ENCODE measurements at regions not wholly inside any gene's neighbourhood (a gene's known extent, or its start where the extent isn't known, plus 50 kb on each side); places are given as distances from the start of the nearest gene placed in this dataset.
"Not testable (repeated sequence)": the region's sequence is repeated elsewhere in the genome, so short reads cannot be mapped to it uniquely, and the experiment has no call there.

DNA sequence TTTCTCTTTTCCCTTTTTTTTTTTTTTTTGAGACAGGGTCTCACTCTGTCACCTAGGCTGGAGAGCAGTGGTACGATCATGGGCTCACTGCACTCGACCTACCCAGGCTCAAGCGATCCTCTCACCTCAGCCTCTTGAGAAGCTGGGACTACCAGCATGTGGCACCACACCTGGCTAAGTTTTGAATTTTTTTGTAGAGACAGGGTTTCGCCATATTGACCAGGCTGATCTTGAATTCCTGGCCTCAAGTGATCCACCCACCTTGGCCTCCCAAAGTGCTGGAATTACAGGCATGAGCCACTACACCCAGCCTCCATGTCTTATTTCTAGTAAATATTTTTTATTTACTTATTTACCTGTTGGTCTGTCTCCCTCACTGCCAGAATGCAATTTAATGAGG is 165.8 kb upstream of the KCTD7 start:
- TF ChIP-seq, protein P1, sequence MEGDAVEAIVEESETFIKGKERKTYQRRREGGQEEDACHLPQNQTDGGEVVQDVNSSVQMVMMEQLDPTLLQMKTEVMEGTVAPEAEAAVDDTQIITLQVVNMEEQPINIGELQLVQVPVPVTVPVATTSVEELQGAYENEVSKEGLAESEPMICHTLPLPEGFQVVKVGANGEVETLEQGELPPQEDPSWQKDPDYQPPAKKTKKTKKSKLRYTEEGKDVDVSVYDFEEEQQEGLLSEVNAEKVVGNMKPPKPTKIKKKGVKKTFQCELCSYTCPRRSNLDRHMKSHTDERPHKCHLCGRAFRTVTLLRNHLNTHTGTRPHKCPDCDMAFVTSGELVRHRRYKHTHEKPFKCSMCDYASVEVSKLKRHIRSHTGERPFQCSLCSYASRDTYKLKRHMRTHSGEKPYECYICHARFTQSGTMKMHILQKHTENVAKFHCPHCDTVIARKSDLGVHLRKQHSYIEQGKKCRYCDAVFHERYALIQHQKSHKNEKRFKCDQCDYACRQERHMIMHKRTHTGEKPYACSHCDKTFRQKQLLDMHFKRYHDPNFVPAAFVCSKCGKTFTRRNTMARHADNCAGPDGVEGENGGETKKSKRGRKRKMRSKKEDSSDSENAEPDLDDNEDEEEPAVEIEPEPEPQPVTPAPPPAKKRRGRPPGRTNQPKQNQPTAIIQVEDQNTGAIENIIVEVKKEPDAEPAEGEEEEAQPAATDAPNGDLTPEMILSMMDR (IDR thresholded peaks at IDR 0.05): not testable (repeated sequence)
- TF ChIP-seq POLR2A (IDR thresholded peaks at IDR 0.05): not testable (repeated sequence)

All from right lobe of liver (tissue), 4 donors.